ENCODE measurements at regions not wholly inside any gene's neighbourhood (a gene's known extent, or its start where the extent isn't known, plus 50 kb on each side); places are given as distances from the start of the nearest gene placed in this dataset.

- no peak overlapping the region for H3K4me2 ChIP-seq (ENCODE audit: low read depth, low read length)
- ATAC-seq (no peak; the same call in 2 of the 3 replicates), DNase-seq (ENCODE audit: low spot score) (no peak), FAIRE-seq (no peak)
- TF ChIP-seq ZFP36L1 (CRISPR knock-in tag; IDR thresholded peaks at IDR 0.05) = no peak
- no peak for TF ChIP-seq ZNF781 (CRISPR knock-in tag; IDR thresholded peaks at IDR 0.05; ENCODE audit: borderline replicate concordance, not compliant biosample characterization)
- TF ChIP-seq FOXC1 (CRISPR knock-in tag; IDR thresholded peaks at IDR 0.05; ENCODE audit: borderline replicate concordance) = no peak
- no peak for TF ChIP-seq CREB3 (CRISPR knock-in tag; IDR thresholded peaks at IDR 0.05)
- no peak for TF ChIP-seq KMT2B (CRISPR knock-in tag; IDR thresholded peaks at IDR 0.05)
- TF ChIP-seq ZNF180 (CRISPR knock-in tag; IDR thresholded peaks at IDR 0.05; ENCODE audit: borderline replicate concordance, low read depth) = no peak
- no peak for TF ChIP-seq MEIS1 (CRISPR knock-in tag; IDR thresholded peaks at IDR 0.05; ENCODE audit: borderline replicate concordance)
- TF ChIP-seq ZNF572 (CRISPR knock-in tag; IDR thresholded peaks at IDR 0.05) = no peak
- no peak for TF ChIP-seq ZNF674 (CRISPR knock-in tag; IDR thresholded peaks at IDR 0.05; ENCODE audit: low read depth)
- no peak for TF ChIP-seq CBX5 (CRISPR knock-in tag; IDR thresholded peaks at IDR 0.05; ENCODE audit: borderline replicate concordance)
- TF ChIP-seq ZNF563 (CRISPR knock-in tag; IDR thresholded peaks at IDR 0.05) = no peak
- H3K36me3 ChIP-seq (replicated peaks in 1 of 2; ENCODE audit: control insufficient read depth in 1 of 2, insufficient read depth in 2 of 2, low read length in 2 of 2) = no peaks in the 10 kb centered on the region
- no peaks in the 10 kb centered on the region for H3K27me3 ChIP-seq (ENCODE audit: control insufficient read depth in 1 of 2, insufficient read depth in 2 of 2, low read length in 2 of 2)
- WGBS (ENCODE audit: low lambda C conversion rate) = 80% methylated on average over 1 of the region's 5 CpGs
- ChIA-PET CTCF (ENCODE audit: low intra/inter-chr PET ratio, low total read pairs) (no interaction called here), POLR2A (no interaction called here)
- H3K4me1 ChIP-seq (ENCODE audit: insufficient read depth, low read length) = no peaks in the 10 kb centered on the region
- no peaks in the 10 kb centered on the region for H3K79me2 ChIP-seq (ENCODE audit: insufficient read depth, low read length)
- H3K27ac ChIP-seq (ENCODE audit: extremely low read length, insufficient read depth, low read length) = no peak overlapping the region
- peaks cover 96% of the 10 kb centered on the region for H3K9me3 ChIP-seq (ENCODE audit: low read length)
- no TSS peak for BruUV-seq (replicated peaks)
- no peak overlapping the region for H2AFZ ChIP-seq (ENCODE audit: low read length)
- no peak overlapping the region for H3K9ac ChIP-seq (ENCODE audit: insufficient read depth, low read depth, low read length)
- in situ Hi-C loops (cut with HindIII; ENCODE audit: extremely low pct_ligation_motif_present, low pct_unique_long_range_greater_than_20kb) (no loop called here), intact Hi-C loops (cut with micrococcal nuclease; ENCODE audit: unreplicated experiment) (no loop called here)
- H3K4me3 ChIP-seq (replicated peaks in 1 of 3; ENCODE audit: insufficient read depth in 1 of 3, low read depth in 2 of 3, low read length in 3 of 3) = no peak overlapping the region
- H4K20me1 ChIP-seq (ENCODE audit: insufficient read depth, low read length) = no peaks in the 10 kb centered on the region
Observed at GRCh38 chr17:69802045-69802740, 272.8 kb upstream of the KCNJ16 start.

Measured in HepG2 (cell line).